Spleen (tissue), 7 donors: ENCODE measurements at regions not wholly inside any gene's neighbourhood (a gene's known extent, or its start where the extent isn't known, plus 50 kb on each side); places are given as distances from the start of the nearest gene placed in this dataset.

ENCODE experiments used
- CTCF ChIP-seq, 11 experiments: fragments of 200-600 bp in 7 of 11; fragments of 450-650 bp in 4 of 11; sonication (generic) in 4 of 11; IDR thresholded peaks in 8 of 11; conservative IDR thresholded peaks in 3 of 11; 1 replicate in 7 of 11; 2 replicates in 4 of 11; pipeline versions ENCODE4 v1.4.0 to v1.8.0; 2016 to 2021; ENCODE audit warnings: antibody characterized with exemption in 11 of 11, inconsistent platforms in 4 of 11, mild to moderate bottlenecking in 1 of 11
- POLR2AphosphoS5 ChIP-seq, 3 donors: sonication (generic); formaldehyde crosslinking; IDR thresholded peaks; one replicate each; pipeline ENCODE4 v1.5.1; 2017; ENCODE audit warnings: antibody characterized with exemption in 3 of 3
- donor health status: DM: no; HTN: no; CAD: no; lungs with moderate emphysema.
- donor health status: DM: no; HTN: no; CAD: no.
- donor health status: DM: no; HTN: no; CAD: no.

GRCh38 chr2:5385596-5385995, 306.6 kb upstream of the SOX11 start:
- TF ChIP-seq POLR2AphosphoS5 (IDR thresholded peaks at IDR 0.05) = no peak
- TF ChIP-seq CTCF (IDR thresholded peaks at IDR 0.05 in 8 of 11, conservative IDR thresholded peaks at IDR 0.05 in 3 of 11) = no peak
